GM18505 (cell line): ENCODE measurements at regions not wholly inside any gene's neighbourhood (a gene's known extent, or its start where the extent isn't known, plus 50 kb on each side); places are given as distances from the start of the nearest gene placed in this dataset.
"Not testable (repeated sequence)": the region's sequence is repeated elsewhere in the genome, so short reads cannot be mapped to it uniquely, and the experiment has no call there.

Experiments
- ATAC-seq: cut with Tn5 transposase; IDR thresholded peaks from one replicate; pipeline ENCODE4 v1.9.1; 2021; ENCODE audit not compliant: unreplicated experiment
- POLR2A ChIP-seq: IDR thresholded peaks from 4 replicates; pipeline ENCODE4 v1.6.1; 2011; ENCODE audit warnings: borderline replicate concordance; ENCODE audit not compliant: insufficient read depth, insufficient read length; ENCODE audit errors: extremely low read depth

DNA sequence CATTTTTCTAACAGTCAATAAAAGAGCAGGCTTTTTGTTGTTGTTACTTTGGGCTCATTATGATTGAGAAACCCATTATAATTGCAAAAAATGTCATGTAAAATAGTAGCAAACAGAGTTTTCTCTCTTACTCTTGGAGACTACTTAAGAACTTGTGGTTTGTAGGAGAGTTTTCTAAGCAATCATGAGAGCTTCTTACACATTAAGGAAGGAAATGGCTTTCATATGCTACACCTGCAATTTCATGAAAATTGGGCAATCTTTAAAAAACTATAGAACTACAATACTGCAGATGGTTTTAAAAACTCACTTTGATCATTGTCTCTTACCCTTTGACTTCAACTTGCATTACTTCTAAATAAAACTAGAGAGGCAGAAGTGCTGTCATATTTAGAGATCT is 701.8 kb downstream of the ZPLD1 start:
- no peak for TF ChIP-seq POLR2A
- no peak for ATAC-seq

DNA sequence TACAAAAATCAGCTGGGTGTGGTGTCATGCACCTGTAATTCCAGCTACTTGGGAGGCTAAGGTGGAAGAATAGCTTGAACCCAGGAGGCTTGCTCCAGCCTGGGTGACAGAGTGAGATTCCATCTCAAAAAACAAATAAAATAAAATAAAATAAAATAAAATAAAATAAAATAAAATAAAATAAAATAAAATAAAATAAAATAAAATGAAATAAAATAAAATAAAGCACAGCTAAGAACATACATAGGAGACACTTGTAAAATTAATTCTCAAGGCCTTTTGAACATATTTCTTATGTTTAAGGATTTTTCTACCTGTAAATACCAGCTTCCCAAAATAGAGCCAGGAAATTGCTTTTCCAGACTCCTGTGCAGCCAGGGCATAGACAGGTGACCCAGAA is 703.0 kb downstream of the ZPLD1 start:
- ATAC-seq, result no peak
- TF ChIP-seq POLR2A, result no peak

DNA sequence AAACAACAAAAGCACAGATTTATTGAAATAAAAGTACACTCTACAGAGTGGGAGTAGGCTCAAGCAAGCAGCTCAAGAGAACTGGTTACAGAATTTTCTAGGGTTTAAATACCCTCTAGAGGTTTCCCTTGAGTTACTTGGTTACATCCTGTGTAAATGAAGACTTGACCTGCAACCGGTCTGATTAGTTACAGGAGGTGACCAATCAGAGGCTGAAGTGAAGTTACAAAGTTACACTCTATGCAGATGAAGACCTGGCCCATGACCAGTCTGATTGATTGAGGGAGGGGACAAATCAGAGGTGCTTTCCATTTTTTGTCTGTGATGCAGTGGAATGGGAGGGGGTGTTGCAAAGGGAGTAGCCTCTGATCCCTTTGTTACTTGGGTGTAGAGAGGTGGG is 723.4 kb downstream of the ZPLD1 start:
- no peak for ATAC-seq
- TF ChIP-seq POLR2A, result no peak

DNA sequence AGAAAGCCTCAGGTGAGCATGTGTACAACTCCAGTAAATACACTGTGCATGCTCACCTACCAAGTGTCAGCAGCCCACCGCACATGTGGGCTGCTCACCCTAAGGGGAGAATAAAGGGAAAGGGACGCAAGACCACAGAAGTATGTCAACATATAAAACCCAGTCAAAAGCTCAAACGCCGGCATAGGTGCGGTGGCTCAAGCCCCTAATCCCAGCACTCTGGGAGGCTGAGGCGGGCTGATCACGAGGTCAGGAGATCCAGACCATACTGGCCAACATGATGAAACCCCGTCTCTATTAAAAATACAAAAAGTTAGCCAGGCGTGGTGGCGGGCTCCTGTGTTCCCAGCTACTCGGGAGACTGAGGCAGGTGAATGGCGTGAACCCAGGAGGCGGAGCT is 732.1 kb downstream of the ZPLD1 start:
- ATAC-seq, result no peak
- TF ChIP-seq POLR2A, result no peak

DNA sequence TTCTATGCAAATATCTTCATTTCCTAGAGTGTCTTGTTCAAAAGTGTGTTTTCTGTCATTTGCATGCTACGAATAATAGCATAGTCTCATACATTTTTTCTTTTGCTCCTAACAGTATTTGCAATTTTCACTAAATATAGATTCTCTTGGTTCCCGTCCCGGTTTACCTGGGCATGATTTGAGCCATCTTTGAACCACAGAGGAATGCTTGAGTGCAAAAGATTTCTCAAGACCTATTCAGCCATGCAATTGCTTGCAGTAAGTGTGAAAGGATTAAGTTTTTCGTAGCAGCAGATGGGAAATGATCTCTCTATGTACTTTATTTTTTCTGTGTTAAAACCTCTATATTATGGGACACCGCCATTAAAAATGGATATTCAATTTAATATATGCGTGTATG is 733.0 kb downstream of the ZPLD1 start:
- ATAC-seq, result peak; percentile 50
- TF ChIP-seq POLR2A, result no peak

DNA sequence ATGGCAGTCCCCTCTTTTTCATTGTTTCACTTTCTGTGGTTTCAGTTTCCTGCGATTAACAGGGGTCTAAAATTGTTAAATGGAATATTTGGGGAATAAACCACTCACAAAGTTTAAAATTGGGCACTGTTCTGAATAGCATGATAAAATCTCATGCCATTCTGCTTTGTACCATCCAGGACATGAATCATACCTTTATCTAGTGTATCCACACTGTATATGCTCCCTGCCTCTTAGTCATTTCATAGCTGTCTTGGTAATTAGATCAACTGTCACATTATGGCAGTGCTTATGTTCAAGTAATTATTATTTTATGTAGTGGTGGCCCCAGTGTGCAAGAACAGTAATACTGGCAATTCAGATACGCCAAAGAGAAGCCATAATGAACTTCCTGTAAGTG is 734.5 kb downstream of the ZPLD1 start:
- TF ChIP-seq POLR2A, result no peak
- ATAC-seq, result no peak

DNA sequence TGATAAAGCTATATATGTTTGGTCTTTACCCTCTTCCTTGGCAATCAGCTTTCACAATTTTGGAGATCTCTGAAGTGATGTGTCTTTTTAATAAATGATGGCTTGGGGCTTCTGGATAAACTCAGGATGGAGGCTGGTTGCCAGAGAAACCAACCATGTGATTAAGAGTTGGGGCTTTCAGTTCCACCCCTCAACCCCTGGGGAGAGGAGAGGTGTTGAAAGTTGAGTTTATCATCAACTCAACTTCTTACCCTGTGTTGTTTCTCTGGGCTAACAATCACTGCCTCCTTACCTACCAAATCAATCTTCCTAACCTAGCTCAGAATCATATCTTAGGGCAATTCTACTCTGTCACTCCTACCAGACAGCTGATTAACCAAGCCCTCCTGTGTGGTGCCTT is 735.8 kb downstream of the ZPLD1 start:
- peak; percentile 40 for ATAC-seq
- TF ChIP-seq POLR2A, result no peak

DNA sequence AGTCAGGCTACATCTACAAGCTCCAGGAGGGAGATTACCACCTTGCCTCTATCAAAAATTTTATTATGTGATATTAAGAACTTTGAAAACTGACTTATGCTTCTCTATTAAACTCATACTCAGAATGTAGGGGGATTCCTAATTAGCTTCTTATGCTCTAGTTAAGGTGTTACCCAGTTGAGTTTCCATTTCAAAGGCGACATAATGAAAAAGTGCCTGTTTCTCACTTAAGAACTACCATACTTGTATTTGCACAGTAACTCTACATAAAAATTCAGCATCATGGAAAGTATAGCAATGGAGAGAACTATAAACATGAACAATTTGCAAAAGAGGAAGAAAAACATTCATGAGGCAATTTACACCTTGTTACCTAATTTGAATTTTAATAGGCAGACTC is 739.1 kb downstream of the ZPLD1 start:
- no peak for ATAC-seq
- TF ChIP-seq POLR2A, result no peak

DNA sequence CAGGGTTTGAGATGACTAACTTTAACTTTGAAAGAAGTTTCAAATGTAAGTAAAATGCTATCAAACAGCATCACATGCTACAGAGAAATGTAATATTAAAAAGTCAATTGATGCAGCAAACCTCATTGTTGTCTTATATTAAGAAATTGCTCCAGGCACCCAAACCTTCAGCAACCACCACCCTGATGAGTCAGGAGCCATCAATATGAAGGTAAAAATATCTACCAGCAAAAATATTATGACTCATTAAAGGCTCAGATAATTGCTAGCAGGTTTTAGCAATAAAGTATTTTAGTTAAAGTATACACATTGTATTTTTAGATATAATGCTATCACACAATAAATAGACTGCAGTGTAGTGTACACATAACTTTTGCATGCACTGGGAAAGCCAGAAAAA is 746.3 kb downstream of the ZPLD1 start:
- ATAC-seq, result no peak
- no peak for TF ChIP-seq POLR2A

DNA sequence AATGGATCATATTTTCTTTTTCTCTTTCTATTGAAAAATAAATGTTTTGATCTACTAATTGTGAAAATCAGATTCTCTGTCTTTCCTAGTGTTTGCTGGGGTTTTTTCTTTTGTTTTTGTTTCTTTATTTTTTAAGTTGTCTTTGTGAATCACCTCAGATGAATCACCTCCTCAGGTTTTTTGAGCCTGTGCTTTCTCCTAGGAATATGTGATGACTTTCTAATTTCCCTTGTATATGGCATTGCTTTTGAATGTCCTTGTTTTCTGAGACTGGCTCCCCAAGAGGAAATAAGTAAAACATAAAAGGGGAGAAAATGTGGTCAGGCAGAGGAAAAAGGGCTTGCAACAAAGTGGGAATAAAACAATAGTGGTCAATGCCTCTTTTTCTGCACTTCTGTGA is 750.0 kb downstream of the ZPLD1 start:
- TF ChIP-seq POLR2A, result no peak
- ATAC-seq, result no peak

DNA sequence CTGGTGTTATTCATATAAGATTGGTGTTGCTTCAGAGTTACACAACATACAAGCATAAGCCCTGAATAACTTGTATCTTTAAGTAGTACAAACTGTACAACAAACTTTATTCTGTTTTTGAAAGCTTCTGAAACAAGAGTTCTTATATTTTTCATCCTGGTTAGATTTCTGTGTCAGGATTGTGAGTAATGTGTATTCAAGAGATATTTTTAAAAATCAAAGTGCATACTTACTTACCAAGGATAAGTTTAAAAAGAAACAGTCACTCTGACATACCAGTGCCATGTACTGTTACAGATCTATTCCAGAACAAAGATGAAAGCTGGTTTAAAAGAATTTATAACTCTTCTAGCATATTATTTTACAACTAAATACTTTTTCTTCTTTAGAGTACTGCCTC is 755.1 kb downstream of the ZPLD1 start:
- TF ChIP-seq POLR2A, result no peak
- no peak for ATAC-seq

DNA sequence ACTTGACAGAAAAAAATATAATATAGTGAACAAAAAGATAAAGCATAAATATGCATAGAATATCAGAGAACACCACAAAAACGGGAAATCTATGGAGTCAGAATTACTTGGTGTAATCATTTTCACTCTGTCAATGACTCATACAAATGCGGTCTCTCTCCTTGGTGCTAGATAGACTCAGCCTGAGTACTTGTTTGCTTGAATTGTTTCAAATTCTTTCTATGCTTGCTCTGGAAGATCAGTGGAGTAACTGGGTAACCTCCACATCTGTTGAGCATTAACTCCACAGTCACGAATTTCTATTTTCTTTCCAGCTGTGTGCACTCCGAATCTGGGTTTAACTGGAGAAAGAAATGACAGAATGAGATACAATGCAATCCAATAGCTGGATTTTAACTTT is 760.4 kb downstream of the ZPLD1 start:
- ATAC-seq, result no peak
- TF ChIP-seq POLR2A, result no peak

DNA sequence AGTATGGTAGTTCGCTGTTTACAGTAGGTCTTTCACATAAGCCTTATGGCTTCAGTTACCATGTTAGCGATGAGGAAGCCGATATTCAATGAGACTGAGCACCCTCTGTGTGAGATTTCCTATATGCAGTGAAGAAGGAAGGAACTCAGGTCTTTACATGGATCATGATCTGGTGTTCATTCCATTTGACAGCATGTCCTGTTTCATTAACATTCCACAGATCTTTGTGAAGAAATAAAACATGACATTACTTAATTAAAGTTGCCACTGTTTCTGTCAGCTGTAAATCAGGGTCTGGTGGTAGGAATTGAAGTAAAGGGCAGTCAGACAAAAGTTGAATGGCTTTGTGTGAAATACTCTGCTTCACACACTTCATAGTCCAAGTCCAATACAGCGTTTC is 768.6 kb downstream of the ZPLD1 start:
- no peak for ATAC-seq
- TF ChIP-seq POLR2A, result no peak

DNA sequence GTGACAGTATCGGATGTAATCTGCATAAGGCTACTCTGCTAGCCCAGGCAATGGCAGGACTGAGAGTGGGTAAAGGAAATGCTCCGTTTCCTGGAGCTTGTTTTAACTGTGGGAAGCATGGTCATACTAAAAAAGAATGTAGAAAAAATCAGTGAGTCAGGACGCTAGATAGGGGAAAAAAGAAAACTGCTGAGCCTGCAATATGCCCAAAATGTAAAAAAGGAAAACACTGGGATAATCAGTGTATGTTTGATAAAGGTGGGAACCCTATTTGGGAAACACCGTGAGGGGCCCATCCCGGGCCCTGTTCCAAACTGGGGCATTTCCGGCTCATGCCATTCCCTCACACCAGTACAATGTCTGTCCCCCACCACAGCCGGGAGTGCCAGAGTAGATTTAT is 775.8 kb downstream of the ZPLD1 start:
- TF ChIP-seq POLR2A, result no peak
- ATAC-seq, result no peak

DNA sequence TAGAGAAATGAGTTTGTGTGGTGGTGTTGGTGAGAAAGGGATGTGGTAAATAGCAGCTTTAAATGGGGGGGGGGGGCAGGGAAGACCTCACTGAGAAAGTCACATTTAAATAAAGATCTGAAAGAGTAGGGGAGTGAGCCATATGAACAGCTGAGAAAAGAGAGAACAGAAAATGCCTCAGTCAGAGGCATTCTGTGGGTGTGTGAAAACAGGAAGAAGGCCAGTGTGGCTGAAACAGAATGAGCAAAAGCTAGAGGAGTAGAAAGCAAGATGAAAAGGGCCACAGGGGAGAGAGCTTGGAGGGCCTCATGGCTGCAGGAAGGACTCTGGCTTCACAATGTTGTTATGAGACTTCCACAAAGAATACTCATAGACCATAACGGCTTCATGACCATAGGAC is 783.3 kb downstream of the ZPLD1 start:
- peak; percentile 100 for ATAC-seq
- TF ChIP-seq POLR2A, result no peak

DNA sequence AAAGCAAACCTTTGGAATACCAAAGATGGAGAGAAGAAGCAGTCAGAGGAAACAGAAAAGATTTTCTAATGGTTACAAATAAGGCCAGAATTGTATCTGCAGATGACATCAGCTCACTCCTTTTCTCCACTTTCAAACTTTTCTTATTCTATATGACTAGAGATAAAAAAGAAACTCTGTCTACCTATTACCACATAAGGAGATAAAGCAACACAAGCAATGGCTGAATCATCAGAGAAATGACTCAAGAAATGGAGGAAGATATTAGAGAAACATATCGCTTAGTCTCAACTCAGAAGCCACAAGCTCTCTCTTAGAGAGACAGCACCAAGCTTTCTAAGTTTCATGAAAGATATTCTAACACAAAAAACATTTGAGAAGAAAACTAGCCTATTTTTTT is 784.0 kb downstream of the ZPLD1 start:
- TF ChIP-seq POLR2A, result no peak
- peak; percentile 9 for ATAC-seq

DNA sequence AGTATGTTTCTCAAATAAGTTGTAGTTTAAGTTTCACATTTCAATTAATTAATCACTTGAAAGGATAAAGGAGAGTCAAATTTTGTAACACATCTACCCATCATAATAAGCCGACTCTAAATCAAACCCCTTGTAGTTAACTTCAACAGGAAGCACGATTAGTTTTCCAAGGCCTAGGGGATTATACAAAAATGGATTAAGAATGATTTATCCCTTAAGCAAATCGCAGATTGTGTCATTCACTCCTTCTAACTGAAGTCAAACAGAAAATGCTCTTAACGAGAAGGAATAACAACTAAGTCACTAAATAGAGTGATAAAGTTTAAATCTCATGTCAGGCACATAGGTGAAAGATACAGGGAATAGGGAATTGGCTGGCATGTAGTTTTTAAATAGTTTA is 792.8 kb downstream of the ZPLD1 start:
- no peak for TF ChIP-seq POLR2A
- no peak for ATAC-seq

DNA sequence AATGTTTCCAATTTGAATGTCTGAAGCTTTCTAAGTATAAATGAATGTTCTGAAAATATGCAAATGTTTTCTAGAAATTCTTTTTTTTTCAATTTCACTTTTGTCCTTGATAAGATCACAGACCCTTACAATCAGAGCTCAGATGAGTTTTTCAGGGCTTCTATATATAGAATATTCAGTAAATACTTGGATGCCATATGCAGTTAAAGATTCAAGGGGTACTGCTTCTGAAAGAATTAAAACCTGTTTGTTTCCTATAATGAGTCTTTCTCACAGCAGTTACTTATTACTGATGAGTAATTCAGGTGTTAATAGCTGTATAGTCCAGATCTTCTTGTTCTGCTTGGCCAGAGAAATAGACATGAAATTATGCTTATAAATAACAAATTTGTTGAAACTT is 812.6 kb downstream of the ZPLD1 start:
- ATAC-seq, result no peak
- TF ChIP-seq POLR2A, result no peak

DNA sequence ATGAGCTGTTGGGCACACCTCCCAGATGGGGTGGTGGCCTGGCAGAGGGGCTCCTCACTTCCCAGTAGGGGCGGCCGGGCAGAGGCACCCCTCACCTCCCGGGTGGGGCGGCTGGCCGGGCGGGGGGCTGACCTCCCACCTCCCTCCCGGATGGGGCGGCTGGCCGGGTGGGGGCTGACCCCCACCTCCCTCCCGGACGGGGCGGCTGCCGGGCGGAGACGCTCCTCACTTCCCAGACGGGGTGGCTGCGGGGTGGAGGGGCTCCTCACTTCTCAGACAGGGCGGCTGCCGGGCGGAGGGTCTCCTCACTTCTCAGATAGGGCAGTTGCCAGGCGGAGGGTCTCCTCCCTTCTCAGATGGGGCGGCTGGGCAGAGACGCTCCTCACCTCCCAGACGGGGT is 820.0 kb downstream of the ZPLD1 start:
- ATAC-seq, result not testable (repeated sequence)
